NT2/D1 (cell line): ENCODE measurements at regions not wholly inside any gene's neighbourhood (a gene's known extent, or its start where the extent isn't known, plus 50 kb on each side); places are given as distances from the start of the nearest gene placed in this dataset.

Experiments used
- SUZ12 ChIP-seq: IDR thresholded peaks from 2 replicates; pipeline ENCODE4 v1.6.1; 2011; ENCODE audit not compliant: insufficient read length, insufficient read depth; ENCODE audit errors: extremely low read depth
- YY1 ChIP-seq: IDR thresholded peaks from 2 replicates; pipeline ENCODE4 v1.6.1; 2011; ENCODE audit not compliant: insufficient read length, insufficient read depth
- ZNF274 ChIP-seq: IDR thresholded peaks from 2 replicates; pipeline ENCODE4 v1.6.1; 2011; ENCODE audit warnings: mild to moderate bottlenecking, low read depth, low read length

- TF ChIP-seq YY1 (no peak), ZNF274 (no peak), SUZ12 (no peak)
These were observed 358.6 kb upstream of the CAMK1G start for GRCh38 chr1:209224886-209225285.
